Mucosa of descending colon (tissue), 3 donors: ENCODE measurements at regions not wholly inside any gene's neighbourhood (a gene's known extent, or its start where the extent isn't known, plus 50 kb on each side); places are given as distances from the start of the nearest gene placed in this dataset.

Source experiments
- ATAC-seq: fragments of 200-7000 bp; cut with Tn5 transposase; one replicate; pipeline ENCODE4 v1.9.1; 2020; ENCODE audit warnings: mild to moderate bottlenecking, moderate library complexity
- DNase-seq, 3 donors: peaks; one replicate each; pipeline ENCODE4 v3.0.0-alpha.2; 2020
- H3K36me3 ChIP-seq: fragments of 200-600 bp; one replicate; pipeline ENCODE4 v1.8.0; 2021; ENCODE audit warnings: low read depth, mild to moderate bottlenecking
- H3K4me1 ChIP-seq: fragments of 200-600 bp; one replicate; pipeline ENCODE4 v1.8.0; 2021; ENCODE audit warnings: low read depth, mild to moderate bottlenecking
- H3K4me3 ChIP-seq: fragments of 200-600 bp; one replicate; pipeline ENCODE4 v1.8.0; 2021; ENCODE audit warnings: mild to moderate bottlenecking
- H3K9me3 ChIP-seq: fragments of 200-600 bp; one replicate; pipeline ENCODE4 v1.8.0; 2021; ENCODE audit warnings: mild to moderate bottlenecking
- intact Hi-C, 2 donors: fragments of 100-400 bp; cut with DNase I in 1 of 2; cut with micrococcal nuclease in 1 of 2; formaldehyde crosslinking; loops; one replicate each; pipeline versions ENCODE4 v1.11.0 to v1.11.1; 2022; cut with DNase I, micrococcal nuclease
- TF ChIP-seq, protein P1 (sequence below): fragments of 200-600 bp; IDR thresholded peaks from one replicate; pipeline ENCODE4 v1.8.0; 2022; ENCODE audit warnings: antibody characterized with exemption, mild to moderate bottlenecking
- donor health status: DM: no; HTN: no; CAD: no; lungs with moderate emphysema.
- donor health status: DM: no; HTN: no; CAD: no.
- donor health status: DM: no; HTN: yes; CAD: no.

GRCh38 chr2:155356250-155356649 is 657.8 kb downstream of the KCNJ3 start:
- no peak for ATAC-seq
- no peak overlapping the region for H3K4me3 ChIP-seq
- H3K36me3 ChIP-seq = no peaks in the 10 kb centered on the region
- TF ChIP-seq, protein P1, sequence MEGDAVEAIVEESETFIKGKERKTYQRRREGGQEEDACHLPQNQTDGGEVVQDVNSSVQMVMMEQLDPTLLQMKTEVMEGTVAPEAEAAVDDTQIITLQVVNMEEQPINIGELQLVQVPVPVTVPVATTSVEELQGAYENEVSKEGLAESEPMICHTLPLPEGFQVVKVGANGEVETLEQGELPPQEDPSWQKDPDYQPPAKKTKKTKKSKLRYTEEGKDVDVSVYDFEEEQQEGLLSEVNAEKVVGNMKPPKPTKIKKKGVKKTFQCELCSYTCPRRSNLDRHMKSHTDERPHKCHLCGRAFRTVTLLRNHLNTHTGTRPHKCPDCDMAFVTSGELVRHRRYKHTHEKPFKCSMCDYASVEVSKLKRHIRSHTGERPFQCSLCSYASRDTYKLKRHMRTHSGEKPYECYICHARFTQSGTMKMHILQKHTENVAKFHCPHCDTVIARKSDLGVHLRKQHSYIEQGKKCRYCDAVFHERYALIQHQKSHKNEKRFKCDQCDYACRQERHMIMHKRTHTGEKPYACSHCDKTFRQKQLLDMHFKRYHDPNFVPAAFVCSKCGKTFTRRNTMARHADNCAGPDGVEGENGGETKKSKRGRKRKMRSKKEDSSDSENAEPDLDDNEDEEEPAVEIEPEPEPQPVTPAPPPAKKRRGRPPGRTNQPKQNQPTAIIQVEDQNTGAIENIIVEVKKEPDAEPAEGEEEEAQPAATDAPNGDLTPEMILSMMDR = no peak
- H3K4me1 ChIP-seq = no peaks in the 10 kb centered on the region
- intact Hi-C loops = no loop called here
- H3K9me3 ChIP-seq = no peaks in the 10 kb centered on the region
- DNase-seq = no peak

DNA sequence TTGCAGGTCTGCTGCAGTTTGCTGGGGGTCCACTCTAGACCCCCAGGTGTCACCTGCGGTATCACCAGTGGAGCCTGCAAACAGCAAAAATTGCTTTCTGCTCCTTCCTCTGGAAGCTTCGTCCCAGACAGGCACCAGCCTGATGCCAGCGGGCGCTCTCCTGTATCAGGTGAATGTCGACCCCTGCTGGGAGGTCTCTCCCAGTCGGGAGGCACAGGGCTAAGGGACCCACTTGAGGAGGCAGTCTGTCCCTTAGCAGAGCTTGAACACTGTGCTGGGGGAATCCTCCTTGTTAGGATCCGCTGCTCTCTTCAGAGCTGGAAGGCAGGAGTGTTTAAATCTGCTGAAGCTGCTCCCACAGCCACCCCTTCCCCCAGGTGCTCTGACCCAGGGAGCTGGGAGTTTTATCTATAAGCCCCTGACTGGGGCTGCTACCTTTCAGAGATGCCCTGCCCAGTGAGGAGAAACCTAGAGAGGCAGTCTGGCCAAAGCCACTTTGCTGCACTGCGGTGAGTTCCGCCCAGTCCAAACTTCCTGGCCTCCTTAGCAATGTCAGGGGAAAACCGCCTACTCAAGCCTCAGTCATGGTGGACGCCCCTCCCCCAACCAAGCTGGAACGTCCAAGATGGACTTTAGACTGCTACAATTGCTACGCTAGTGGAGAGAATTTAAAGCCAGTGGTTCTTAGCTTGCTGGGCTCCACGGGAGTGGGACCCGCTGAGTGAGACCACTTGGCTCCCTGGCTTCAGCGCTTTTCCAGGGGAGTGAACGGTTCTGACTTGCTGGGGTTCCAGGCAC is 652.5 kb downstream of the KCNJ3 start:
- H3K4me3 ChIP-seq = no peak overlapping the region
- no peak for ATAC-seq
- TF ChIP-seq, protein P1 = no peak
- no peak for DNase-seq
- H3K4me1 ChIP-seq = no peaks in the 10 kb centered on the region
- H3K36me3 ChIP-seq = no peaks in the 10 kb centered on the region
- intact Hi-C loops = no loop called here
- H3K9me3 ChIP-seq = no peaks in the 10 kb centered on the region

DNA sequence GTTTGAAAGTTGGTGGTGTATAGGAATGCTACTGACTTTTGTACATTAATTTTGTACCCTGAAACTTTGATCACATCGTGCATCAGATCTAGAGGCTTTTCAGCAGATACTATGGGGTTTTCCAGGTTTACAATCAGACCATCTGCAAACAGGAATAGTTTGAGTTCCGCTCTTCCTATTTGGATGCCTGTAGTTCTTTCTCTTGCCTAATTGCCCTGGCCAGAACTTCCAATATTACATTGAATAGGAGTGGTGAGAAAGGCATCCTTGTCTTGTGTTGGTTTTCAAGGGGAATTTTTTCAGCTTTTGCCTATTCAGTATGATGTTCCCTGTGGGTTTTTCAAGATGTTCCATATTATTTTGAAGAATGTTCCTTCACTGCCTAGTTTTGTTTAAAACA is 633.5 kb downstream of the KCNJ3 start:
- Histone ChIP-seq H3K4me3 (no peak overlapping the region), H3K9me3 (no peaks in the 10 kb centered on the region), H3K4me1 (no peaks in the 10 kb centered on the region), H3K36me3 (no peaks in the 10 kb centered on the region)
- no peak for ATAC-seq
- TF ChIP-seq, protein P1 = no peak
- intact Hi-C loops = no loop called here
- DNase-seq = no peak

GRCh38 chr2:155320236-155320635 is 621.7 kb downstream of the KCNJ3 start:
- ATAC-seq (no peak), DNase-seq (no peak)
- Histone ChIP-seq H3K9me3 (no peaks in the 10 kb centered on the region), H3K36me3 (no peaks in the 10 kb centered on the region), H3K4me1 (no peaks in the 10 kb centered on the region), H3K4me3 (no peak overlapping the region)
- intact Hi-C loops = no loop called here
- TF ChIP-seq, protein P1 = no peak

DNA sequence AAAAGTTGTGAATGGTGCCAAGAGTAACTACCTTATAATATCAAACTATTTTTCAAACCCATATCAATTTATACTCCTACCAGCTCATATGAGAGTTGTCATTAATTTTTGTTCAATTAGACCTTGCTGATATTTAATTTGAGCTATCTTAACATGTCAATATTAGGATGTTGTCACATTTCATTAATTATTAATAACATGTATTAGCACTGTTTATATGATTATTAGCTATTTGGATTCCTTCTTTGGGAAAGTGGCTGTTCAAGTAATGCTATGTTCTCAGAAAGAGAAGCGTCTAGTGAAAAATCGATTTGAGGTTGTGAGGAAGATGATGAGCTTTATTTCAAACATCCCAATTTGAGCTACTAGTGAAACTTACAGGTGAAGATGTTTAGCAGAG is 620.2 kb downstream of the KCNJ3 start:
- TF ChIP-seq, protein P1 = no peak
- DNase-seq = no peak
- H3K4me1 ChIP-seq = no peaks in the 10 kb centered on the region
- no peaks in the 10 kb centered on the region for H3K9me3 ChIP-seq
- H3K36me3 ChIP-seq = no peaks in the 10 kb centered on the region
- intact Hi-C loops = no loop called here
- no peak for ATAC-seq
- H3K4me3 ChIP-seq = no peak overlapping the region

DNA sequence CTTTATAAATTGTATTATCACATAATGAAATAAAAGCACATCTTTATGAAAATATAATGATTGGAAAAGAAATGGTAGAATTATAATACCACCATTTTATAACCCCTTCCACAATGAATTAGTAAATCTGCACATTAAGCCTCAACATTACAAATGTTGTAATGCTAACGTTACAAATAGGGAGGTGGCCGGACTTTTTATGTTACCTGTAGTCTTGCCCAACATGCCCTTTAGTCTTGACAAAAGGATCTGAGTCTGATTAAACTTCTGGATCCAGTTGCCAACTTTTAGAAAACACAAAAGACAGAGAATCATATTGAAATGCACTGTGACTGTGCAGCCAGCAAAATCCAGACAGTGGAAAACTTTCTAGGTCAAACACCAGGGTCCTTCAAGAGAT is 617.3 kb downstream of the KCNJ3 start:
- TF ChIP-seq, protein P1 = no peak
- Histone ChIP-seq H3K4me1 (no peaks in the 10 kb centered on the region), H3K9me3 (no peaks in the 10 kb centered on the region), H3K4me3 (no peak overlapping the region), H3K36me3 (no peaks in the 10 kb centered on the region)
- intact Hi-C loops = no loop called here
- no peak for ATAC-seq
- no peak for DNase-seq
